Mucosa of rectum (tissue), 2 donors: ENCODE measurements at regions not wholly inside any gene's neighbourhood (a gene's known extent, or its start where the extent isn't known, plus 50 kb on each side); places are given as distances from the start of the nearest gene placed in this dataset.
"Not testable (repeated sequence)": the region's sequence is repeated elsewhere in the genome, so short reads cannot be mapped to it uniquely, and the experiment has no call there.

Experiments used
- H3K27ac ChIP-seq, 2 donors: one replicate each; pipeline ENCODE4 v1.7.0; 2013; ENCODE audit warnings: inconsistent platforms in 2 of 2, low read depth in 2 of 2, low read length in 2 of 2
- H3K27me3 ChIP-seq, 2 donors: one replicate each; pipeline ENCODE4 v1.7.0; 2013; ENCODE audit warnings: low read length in 2 of 2; ENCODE audit not compliant: control insufficient read depth in 2 of 2, insufficient read depth in 2 of 2
- H3K36me3 ChIP-seq, 2 donors: one replicate each; pipeline ENCODE4 v1.7.0; 2013; ENCODE audit warnings: low read length in 2 of 2; ENCODE audit not compliant: control insufficient read depth in 2 of 2, insufficient read depth in 2 of 2
- H3K4me1 ChIP-seq, 2 donors: one replicate each; pipeline ENCODE4 v1.7.0; 2013; ENCODE audit warnings: low read length in 2 of 2, mild to moderate bottlenecking in 1 of 2; ENCODE audit not compliant: control insufficient read depth in 2 of 2, insufficient read depth in 2 of 2
- H3K4me3 ChIP-seq, 2 donors: one replicate each; pipeline ENCODE4 v1.7.0; 2013; ENCODE audit warnings: low read length in 2 of 2
- H3K9ac ChIP-seq, 2 donors: one replicate each; pipeline ENCODE4 v1.7.0; 2013; ENCODE audit warnings: low read length in 2 of 2, low read depth in 1 of 2, mild to moderate bottlenecking in 1 of 2
- H3K9me3 ChIP-seq, 2 donors: one replicate each; pipeline ENCODE4 v1.7.0; 2013; ENCODE audit warnings: low read length in 2 of 2; ENCODE audit not compliant: control insufficient read depth in 2 of 2
- donor health status: healthy.
- donor health status: Normal muscosa, but diverticular disease.

DNA sequence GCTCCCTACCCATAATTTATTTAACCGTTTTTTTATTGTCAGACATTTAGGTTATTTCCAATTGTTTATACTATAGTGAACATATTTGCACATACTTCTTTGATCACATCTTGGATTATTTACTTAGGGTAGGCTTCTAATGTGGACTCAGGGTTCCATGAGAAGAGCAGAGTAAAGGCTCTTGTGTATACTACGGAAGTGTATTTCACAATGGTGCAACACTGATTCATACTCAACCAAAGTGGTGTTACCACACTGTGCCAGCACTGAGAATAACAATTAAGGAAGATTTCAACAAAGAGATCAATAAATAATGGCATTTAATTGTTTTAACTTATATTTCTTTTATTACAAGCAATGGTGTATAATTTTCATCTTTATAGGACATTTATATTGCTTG lies 251.2 kb downstream of the ZNF326 start:
- no peaks in the 10 kb centered on the region for H3K36me3 ChIP-seq
- no peaks in the 10 kb centered on the region for H3K9me3 ChIP-seq
- no peak overlapping the region for H3K9ac ChIP-seq
- H3K4me1 ChIP-seq, result peaks cover 2 to 16% of the 10 kb centered on the region in 2 donors
- H3K4me3 ChIP-seq, result no peak overlapping the region
- no peak overlapping the region for H3K27ac ChIP-seq
- H3K27me3 ChIP-seq, result no peaks in the 10 kb centered on the region

DNA sequence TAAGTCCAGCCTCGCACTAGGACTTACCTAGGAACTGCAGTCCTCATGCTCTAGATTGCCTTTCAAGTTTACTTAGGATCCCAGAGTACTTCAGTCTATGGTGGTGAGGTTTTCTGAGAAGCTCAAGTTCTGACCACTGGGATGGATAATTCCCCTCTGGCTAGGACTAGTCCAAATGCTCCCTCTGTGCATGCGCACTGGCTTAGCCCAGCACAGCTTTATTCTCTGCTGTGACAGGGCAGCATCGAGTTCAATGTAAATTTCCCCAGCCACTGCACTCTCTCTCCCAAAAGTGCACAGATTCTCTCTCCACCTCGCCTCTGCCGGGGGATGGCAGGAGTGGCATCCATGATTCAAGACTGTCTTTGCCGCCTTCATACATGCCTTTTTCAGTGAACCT lies 241.6 kb downstream of the ZNF326 start:
- no peaks in the 10 kb centered on the region for H3K36me3 ChIP-seq
- H3K9ac ChIP-seq, result no peak overlapping the region
- H3K27me3 ChIP-seq, result no peaks in the 10 kb centered on the region
- no peaks in the 10 kb centered on the region for H3K9me3 ChIP-seq
- H3K27ac ChIP-seq, result no peak overlapping the region
- no peaks in the 10 kb centered on the region for H3K4me1 ChIP-seq
- H3K4me3 ChIP-seq, result no peak overlapping the region

DNA sequence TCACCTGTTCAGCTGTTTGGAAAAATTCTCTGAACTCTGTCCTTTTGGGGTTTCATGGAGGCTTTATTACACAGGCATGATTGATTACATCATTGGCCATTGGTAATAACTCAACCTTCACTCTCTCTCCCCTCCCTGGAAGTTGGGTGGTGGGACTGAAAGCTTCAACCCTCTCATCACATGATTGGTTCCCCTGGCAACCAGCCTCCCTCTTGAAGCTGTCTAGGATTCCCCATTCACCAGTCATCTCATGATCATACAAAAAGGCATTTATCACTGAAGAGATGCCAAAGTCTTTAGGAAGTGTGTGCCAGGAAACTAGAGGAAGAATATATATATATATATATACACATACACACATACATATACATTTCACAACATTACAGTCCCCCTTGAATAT lies 228.5 kb downstream of the ZNF326 start:
- Histone ChIP-seq H3K27me3 (no peaks in the 10 kb centered on the region), H3K36me3 (no peaks in the 10 kb centered on the region), H3K9me3 (peaks cover 3 to 4% of the 10 kb centered on the region in 2 donors), H3K4me1 (peaks cover 4 to 12% of the 10 kb centered on the region in 2 donors), H3K9ac (no peak overlapping the region), H3K27ac (no peak overlapping the region), H3K4me3 (no peak overlapping the region)

DNA sequence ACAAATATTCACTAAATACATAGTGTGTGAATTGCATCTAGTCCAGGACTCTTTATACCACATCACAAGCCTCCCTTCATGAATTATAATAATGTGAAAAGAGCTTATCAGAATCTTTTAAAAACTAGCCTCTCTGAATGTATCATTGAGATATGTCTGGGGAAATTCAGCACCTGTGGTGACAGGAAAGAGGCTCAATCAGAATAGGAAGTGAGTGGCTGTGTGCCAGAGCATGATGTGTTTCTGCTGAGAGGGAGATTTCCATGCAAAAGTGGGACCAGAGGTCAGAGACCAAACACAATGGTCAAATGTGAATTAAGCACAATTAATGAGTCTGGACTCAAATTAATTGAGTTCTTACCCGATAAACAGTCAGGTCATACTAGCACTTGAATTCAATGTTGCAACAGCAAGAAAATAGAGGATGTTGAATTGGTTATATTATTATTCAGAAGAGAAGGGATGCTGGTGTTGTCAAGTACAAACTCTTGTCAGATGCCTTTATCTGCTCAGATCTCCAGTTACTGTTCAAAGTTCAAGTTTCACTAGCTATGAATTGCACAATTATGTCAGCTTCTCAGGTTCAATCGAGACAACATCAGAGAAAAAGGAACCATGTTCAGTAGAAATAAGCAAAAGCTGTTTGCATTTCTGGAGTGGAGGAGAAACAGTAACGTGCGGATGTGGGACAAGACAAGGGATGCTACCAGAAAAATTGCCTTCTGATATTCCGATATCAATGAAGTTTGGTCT lies 226.2 kb downstream of the ZNF326 start:
- Histone ChIP-seq H3K4me3 (no peak overlapping the region), H3K36me3 (no peaks in the 10 kb centered on the region), H3K27me3 (no peaks in the 10 kb centered on the region), H3K27ac (peak overlapping the region in 1 of 2 donors; percentile 74), H3K9me3 (peaks cover 3 to 4% of the 10 kb centered on the region in 2 donors), H3K9ac (no peak overlapping the region), H3K4me1 (peaks cover 4 to 12% of the 10 kb centered on the region in 2 donors)

DNA sequence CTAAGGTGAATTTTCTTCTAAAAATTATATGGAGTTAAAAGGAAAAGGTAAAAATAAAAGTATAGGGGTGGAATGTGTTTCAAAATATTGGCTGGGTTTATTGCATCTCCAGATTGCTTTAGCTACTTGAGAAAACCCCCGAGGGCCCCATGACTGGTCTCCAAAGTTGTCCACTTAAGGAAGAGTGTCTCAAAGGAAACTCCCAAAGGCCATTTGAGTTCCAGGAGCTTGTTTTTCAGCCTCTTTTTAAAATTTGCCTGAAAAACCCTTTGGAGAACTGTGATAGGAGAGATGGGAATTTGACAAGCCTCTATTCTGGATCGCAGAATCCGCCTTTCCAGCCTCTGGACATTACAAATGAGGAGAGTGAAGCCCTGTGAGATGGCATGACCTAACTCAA lies 225.6 kb downstream of the ZNF326 start:
- Histone ChIP-seq H3K9me3 (no peaks in the 10 kb centered on the region), H3K36me3 (no peaks in the 10 kb centered on the region), H3K9ac (no peak overlapping the region), H3K4me3 (no peak overlapping the region), H3K4me1 (peaks cover 4 to 12% of the 10 kb centered on the region in 2 donors), H3K27me3 (no peaks in the 10 kb centered on the region), H3K27ac (peak overlapping the region; percentile 74 to 76)

DNA sequence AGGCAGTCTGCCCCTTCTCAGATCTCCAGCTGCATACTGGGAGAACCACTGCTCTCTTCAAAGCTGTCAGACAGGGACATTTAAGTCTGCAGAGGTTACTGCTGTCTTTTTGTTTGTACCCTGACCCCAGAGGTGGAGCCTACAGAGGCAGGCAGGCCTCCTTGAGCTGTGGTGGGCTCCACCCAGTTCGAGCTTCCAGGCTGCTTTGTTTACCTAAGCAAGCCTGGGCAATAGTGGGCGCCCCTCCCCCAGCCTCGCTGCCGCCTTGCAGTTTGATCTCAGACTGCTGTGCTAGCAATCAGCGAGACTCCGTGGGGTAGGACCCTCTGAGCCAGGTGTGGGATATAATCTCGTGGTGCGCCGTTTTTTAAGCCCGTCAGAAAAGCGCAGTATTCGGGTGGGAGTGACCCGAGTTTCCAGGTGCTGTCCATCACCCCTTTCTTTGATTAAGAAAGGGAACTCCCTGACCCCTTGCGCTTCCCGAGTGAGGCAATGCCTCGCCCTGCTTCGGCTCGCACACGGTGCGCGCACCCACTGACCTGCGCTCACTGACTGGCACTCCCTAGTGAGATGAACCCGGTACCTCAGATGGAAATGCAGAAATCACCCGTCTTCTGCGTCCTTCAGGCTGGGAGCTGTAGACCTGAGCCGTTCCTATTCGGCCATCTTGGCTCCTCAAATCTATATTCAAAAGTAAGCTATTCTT lies 224.4 kb downstream of the ZNF326 start:
- H3K9ac ChIP-seq, result peak overlapping the region; percentile 28 to 60
- peak overlapping the region; percentile 74 to 76 for H3K27ac ChIP-seq
- H3K36me3 ChIP-seq, H3K27me3 ChIP-seq, H3K9me3 ChIP-seq: not testable (repeated sequence)
- peaks cover 4 to 12% of the 10 kb centered on the region in 2 donors for H3K4me1 ChIP-seq
- H3K4me3 ChIP-seq, result peak overlapping the region; percentile 57 to 69

DNA sequence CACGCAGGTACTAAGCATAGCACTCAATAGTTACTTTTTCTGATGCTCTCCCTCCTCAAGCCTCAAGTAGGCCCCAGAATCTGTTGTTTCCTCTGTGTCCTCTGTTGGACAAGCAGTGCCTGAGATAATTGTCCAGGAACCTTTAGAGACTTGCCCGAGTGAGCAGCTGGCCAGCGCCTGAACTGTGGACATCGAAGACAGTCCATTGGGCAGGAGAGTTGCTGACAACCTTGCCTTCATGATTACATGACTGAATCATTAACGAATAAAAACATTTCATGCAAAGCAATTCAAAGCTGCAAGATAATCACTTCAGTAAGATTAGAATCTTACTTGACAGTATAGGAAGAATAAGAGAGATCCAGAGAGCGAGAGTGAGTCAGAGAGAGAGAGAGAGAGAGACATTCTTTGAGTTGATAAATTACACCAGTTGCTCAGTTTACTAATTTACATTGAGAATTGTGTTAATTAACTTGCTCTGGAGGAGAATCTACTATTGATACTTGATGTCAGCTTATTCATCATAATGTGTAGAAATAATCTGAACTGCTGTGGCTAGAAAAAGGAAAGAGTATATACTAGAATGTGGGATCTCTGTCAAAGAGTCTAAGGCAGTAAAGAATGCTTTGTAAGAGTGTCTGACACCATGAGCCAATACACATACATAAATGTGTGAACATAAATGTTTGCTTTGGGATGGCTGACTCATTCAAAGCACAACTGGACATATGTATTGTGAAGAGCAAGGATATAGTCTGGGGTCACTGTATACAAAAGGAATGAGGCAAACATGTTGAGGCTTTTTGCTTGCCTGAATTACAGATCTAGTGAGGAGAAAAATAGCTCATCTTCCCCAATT lies 216.0 kb downstream of the ZNF326 start:
- H3K9ac ChIP-seq, result no peak overlapping the region

DNA sequence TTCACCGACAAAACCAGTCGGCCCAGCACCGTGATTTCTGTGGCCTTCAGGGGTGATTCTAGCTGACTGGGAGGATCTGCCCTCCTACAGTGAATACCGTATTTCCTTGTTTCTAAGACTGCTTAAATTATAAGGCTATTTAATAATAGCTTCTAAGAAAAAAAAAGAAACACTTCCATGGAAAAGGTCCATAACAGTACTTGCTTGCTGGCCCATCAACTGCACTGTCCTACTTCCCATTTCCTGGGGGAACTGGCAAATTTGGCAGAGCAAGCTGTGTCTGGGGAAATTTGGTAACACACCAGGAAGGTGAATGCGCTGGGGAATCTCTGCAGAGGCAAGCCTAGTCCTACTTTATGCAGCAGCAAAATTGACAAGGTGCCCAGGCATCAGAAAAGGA lies 214.0 kb downstream of the ZNF326 start:
- no peak overlapping the region for H3K9ac ChIP-seq
- no peaks in the 10 kb centered on the region for H3K27me3 ChIP-seq
- no peak overlapping the region for H3K4me3 ChIP-seq
- H3K27ac ChIP-seq, result no peak overlapping the region
- no peaks in the 10 kb centered on the region for H3K4me1 ChIP-seq
- no peaks in the 10 kb centered on the region for H3K9me3 ChIP-seq
- no peaks in the 10 kb centered on the region for H3K36me3 ChIP-seq

More for the DNA sequence above, 216.0 kb downstream of the ZNF326 start:
- Histone ChIP-seq H3K27me3 (no peaks in the 10 kb centered on the region), H3K36me3 (no peaks in the 10 kb centered on the region), H3K9me3 (no peaks in the 10 kb centered on the region), H3K4me1 (no peaks in the 10 kb centered on the region), H3K27ac (no peak overlapping the region), H3K4me3 (no peak overlapping the region)

DNA sequence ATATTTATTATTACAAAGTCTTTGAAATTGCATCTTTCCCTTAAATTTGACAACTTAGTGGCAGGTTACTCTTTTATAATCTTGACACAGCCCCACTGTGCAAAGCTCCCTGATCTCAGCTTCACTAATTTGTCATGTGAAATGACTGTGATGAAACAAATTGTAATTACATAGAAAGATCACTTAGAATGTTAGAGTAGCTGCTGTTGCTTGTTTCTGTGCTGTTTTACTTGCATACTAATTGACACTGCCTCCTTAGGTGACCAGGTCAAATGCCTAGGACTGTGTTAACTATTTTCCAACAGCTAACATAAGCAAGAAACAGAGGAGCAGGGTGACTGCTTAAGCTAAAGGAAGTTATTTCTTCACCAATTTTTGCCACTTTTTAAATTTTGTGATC lies 211.3 kb downstream of the ZNF326 start:
- Histone ChIP-seq H3K4me1 (no peaks in the 10 kb centered on the region), H3K9me3 (no peaks in the 10 kb centered on the region), H3K27me3 (no peaks in the 10 kb centered on the region), H3K27ac (no peak overlapping the region), H3K9ac (no peak overlapping the region), H3K4me3 (no peak overlapping the region), H3K36me3 (no peaks in the 10 kb centered on the region)

DNA sequence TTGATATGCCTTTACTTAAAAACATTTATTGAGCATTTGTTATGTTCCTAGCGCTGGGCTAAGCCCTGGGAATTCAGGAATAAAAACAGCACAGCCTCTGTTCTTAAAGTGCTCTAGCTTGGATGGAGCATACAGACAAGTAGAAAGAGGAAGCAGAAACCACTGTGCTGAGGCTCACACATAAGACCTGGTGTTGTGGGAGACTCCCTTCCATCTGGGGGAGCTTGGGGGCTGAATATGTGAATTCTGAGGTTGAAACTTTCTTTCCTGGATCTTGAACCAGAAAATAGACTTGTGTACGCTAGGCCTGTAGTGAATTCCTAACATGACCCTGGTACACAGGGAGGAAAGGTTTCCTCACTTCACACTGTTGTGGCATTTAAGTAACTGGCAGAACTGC lies 209.9 kb downstream of the ZNF326 start:
- Histone ChIP-seq H3K9ac (no peak overlapping the region), H3K27ac (no peak overlapping the region), H3K4me3 (no peak overlapping the region), H3K9me3 (no peaks in the 10 kb centered on the region), H3K27me3 (no peaks in the 10 kb centered on the region), H3K4me1 (peaks cover 0 to 9% of the 10 kb centered on the region in 2 donors), H3K36me3 (no peaks in the 10 kb centered on the region)
